GM12801 (cell line): ENCODE measurements at regions not wholly inside any gene's neighbourhood (a gene's known extent, or its start where the extent isn't known, plus 50 kb on each side); places are given as distances from the start of the nearest gene placed in this dataset.

Experiments
- TF ChIP-seq, protein P1 (sequence below): IDR thresholded peaks from one replicate; pipeline ENCODE4 v1.5.1; 2011; ENCODE audit warnings: control low read depth; ENCODE audit not compliant: insufficient read length; ENCODE audit errors: extremely low read depth

DNA sequence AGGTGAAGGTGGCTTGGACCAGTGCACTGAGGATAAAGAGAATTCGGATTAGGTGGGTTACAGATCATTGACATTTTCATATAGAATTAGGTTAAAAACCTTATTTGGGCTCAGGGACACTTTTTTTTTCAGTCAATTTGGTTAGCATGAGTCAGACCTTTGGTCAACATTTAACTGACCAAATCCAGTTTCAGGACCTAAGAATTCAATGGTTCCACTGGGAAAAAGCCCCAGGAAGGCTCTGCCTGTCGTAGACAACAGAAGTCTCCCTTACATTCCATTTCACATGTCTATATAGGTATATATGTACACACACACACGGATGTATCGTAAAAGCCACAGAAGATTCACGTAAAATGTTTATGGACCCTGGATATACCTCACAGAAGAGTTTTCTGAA is 184.2 kb upstream of the RREB1 start:
- TF ChIP-seq, protein P1, sequence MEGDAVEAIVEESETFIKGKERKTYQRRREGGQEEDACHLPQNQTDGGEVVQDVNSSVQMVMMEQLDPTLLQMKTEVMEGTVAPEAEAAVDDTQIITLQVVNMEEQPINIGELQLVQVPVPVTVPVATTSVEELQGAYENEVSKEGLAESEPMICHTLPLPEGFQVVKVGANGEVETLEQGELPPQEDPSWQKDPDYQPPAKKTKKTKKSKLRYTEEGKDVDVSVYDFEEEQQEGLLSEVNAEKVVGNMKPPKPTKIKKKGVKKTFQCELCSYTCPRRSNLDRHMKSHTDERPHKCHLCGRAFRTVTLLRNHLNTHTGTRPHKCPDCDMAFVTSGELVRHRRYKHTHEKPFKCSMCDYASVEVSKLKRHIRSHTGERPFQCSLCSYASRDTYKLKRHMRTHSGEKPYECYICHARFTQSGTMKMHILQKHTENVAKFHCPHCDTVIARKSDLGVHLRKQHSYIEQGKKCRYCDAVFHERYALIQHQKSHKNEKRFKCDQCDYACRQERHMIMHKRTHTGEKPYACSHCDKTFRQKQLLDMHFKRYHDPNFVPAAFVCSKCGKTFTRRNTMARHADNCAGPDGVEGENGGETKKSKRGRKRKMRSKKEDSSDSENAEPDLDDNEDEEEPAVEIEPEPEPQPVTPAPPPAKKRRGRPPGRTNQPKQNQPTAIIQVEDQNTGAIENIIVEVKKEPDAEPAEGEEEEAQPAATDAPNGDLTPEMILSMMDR, result no peak

DNA sequence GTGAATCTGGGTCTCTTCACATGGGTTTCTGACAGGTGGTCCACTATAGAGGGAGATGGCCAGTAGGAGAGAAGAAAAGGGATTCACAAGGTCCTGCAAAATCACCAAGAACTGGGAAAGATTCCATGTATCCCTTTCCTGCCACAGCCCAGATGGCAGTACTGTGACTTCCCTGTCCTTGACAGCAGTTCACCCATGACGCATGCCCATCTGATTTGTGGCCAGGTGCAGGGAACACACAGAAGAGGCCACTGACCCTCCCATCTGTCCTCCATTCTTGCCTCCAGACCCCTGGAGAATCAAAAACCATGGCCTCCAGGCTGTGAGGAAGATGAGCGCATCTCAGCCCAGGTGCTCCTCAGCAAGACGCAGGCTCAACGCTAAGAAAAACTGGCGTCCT is 183.1 kb upstream of the RREB1 start:
- TF ChIP-seq, protein P1, result no peak

DNA sequence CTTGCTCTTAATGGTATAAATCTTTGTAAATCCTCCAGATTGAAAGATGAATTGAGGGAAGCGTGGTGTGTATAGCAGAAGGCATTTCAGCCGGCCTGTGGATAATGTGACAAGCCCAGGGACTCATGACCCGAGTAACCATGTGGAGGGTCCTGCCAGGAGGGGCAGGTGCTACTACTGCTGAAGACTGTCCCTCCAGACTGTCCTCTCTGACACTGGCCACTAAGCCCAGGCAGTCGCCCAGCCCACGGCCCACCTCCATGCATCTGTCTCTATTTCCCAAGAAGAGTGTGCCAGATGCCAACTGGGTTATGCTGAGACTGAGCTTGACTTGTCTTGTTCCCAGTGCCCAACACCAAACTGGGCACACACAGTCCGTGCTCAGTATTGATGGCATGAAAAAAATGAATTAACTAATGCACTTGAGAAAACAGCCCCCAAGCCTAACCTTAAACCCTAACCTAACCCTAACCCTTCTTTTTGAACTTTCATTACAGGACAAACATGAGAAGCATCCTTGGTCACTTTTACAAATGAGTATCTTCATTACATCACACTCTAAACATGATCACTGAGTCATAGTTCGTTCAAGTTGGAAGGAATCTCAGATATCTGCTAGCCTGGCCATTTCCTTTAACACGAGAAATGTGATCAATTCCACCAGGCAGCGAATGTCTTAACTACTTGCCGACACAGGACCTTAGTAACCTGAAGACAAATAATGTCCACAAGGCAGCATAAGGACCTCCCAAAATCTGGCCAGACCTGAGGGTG is 182.2 kb upstream of the RREB1 start:
- TF ChIP-seq, protein P1, result no peak

DNA sequence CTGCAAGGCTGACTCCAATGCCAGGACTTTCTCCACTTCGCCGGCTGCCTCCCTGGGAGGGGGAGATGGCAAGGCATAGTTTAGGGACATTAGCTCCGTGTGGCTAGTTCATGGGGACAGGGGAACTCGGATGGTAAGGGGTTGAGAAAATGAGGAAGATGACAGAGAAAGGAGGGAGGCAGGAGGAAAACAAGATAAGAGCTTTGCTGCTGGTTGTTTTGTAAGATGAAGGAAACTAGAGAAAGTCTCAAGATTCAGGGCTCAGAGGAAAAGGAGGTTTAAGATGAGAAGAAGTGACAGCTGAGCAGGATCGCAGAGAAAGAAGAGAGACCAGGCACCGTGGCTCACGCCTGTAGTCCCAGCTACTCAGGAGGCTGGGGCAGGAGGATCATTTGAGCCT is 180.9 kb upstream of the RREB1 start:
- TF ChIP-seq, protein P1, result no peak

DNA sequence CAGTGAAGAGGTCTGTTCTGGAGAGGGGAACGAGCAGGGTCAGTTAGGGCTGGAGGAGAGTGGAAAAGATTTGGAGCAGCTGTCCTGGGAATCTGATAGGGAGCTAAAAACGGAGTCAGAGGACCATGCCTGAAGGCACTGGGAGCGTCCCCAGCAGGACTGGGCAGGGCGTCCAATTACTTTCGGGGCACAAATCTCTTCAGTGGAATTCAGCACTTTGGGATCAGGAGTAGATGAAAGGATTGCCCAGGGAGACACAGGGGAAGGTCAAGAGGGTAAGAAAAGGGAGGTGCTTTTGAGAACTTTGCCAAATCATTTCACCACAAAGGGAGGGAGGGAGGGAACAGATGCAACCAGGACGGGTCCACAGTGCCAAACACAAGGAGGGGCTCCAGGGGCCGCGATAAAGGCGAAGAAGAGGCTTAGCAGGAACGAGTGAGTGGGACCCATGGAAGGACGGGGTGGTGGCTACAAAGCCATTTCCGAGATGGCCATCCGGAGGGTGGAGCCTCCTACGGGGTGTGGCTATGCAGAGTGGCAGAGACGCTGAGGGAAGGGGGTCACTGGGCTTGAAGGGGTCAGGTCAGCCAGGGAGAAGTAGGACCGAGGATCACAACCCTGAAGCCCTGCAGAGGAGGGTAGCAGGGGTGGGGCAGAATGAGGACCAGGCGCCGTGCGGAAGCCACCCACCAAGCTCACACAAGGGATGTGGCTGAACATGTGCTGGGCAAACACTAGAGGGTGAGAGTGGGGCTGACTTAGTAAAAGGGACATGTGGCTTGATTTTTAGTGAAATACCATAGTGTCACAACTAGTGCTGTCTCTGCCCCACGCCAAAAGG is 180.0 kb upstream of the RREB1 start:
- TF ChIP-seq, protein P1, result no peak

DNA sequence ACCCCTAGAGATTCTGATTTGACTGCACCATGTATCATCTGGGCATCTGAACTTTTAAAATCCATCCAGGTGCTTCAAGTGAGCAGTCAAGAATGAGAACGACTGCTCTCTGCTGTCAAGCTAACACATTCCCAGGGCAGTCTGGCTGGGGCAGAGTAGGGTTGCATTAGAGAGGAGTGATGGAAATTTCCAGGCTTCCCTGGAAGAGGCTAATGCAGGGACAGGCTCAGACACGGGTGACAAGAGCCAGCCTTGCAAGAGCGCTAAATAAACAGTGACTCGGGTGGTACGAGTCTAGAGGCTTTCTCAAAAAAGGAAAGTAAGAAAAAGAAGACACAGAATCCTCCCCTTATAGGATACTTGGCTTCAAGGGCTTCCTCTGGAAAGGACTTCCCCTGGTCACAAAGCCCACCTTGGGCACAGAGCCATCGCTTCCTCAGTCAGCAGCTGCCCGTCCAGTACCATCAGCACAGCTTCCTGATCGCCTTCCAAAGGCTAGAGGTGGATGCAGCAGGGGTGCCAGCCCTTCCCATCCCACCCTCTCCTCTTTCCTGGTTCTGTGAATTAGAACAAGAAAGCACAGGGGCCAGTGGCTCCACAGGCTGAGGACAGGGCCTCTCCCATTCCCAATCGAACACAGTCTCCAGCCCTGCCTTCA is 177.4 kb upstream of the RREB1 start:
- TF ChIP-seq, protein P1, result no peak

DNA sequence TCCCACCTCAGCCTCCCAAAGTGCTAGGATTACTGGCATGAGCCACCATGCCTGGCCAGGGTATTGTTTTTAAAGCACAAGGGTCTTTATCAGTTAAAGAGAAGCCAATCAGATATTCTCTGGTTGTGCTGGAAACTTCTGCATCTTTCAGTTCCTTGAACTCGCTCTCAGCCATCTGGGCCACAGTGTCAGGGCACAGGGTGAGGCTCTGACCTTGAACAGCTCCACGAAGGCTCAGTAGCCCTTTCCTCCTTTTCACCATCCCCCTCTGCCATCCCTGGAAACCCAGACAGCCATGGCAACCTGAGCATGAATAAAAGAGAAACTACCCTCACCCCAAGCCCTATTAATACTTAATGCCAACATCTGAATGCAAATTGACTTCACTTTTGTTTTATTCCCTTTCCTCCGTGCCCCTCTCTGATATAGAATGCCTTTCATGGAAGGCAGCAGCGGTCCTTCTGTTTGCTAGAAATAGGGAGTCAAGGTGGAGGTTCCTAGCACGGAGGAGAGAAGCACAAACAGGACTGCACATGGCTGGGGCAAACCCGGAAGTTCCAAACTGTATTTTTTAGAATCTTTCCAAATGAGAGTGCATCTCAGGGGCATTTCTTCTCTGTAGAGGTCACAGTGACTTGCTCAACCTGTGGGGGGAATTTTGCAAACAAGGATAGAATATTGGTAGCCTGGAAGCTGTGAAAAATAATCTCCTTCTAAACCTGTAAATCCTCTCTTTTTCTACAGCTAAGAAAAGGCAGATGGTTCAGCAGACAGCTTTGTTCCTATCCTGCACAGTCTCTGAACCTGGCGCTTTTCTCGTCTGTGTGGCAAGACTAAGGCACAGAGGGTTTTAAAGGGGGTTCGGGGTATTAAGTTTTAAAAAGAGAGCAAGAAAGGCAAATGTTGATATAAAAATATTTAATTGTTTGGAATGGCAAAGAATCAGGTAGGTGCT is 176.4 kb upstream of the RREB1 start:
- TF ChIP-seq, protein P1, result no peak
